Hematopoietic multipotent progenitor cell treated with erythropoietin and hydrocortisone succinate and interleukin-3 and kit ligand, for 6 days (in vitro differentiated cells): ENCODE measurements at regions not wholly inside any gene's neighbourhood (a gene's known extent, or its start where the extent isn't known, plus 50 kb on each side); places are given as distances from the start of the nearest gene placed in this dataset.

Source experiments
- DNase-seq: peaks from one replicate; pipeline ENCODE4 v3.0.0-alpha.2; 2015

DNA sequence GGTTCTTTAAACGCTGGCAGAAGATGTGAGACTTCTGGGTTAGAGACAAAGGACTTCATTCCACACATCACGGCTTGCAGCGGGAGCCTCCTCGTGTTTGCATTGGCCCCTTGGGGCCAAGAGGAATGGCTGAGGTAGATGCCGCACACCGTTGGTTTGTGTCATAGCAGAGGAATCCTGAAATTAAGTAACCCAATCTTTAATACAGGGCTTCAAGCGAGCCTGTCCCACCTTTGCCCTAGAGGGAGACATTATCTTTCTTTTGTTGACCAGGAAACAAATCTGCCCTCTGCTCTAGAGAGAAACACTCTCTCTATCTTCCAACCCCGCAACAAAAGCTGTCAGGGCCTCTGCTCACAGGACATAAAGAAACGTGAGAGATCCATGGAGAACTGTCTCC, 277.5 kb upstream of the ZFP64 start:
- no peak for DNase-seq

DNA sequence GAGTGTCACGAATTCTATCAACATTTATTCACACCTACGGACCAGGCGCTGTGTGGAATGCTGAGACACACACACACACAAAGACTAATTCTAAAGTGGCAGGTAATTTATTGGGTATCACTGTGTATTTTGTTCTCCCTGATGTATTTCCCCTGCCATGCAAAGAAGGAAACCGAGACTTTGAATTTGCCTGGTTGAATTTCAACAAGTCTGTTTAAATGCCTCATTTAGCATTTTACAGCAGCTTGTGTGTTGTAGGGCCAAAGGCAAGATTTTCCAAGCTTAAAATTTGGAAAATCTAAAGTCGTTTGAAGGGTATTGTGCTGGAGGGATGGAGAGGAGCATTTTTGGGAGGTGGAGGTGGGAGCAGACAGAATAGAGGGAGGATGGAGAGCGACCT, 274.4 kb upstream of the ZFP64 start:
- DNase-seq: no peak

DNA sequence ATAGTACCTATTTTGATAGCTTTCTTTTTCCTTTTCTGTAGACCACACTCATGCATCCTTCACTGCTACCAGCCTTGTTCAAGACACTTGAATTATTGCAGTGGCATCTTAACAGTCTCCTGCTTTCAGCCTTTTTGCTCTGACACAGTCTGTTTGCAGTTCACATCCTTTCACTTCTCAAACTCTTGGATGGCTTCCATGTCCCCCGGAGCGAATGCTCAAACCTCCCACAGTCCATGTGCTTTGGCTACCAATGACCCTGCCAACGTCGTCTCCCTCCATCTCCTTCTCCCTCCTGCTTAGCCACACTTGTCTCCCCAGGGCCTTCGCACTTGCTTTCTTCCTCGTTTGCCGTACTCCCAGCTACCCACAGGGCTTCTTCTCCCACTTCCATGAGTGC, 270.0 kb upstream of the ZFP64 start:
- no peak for DNase-seq

DNA sequence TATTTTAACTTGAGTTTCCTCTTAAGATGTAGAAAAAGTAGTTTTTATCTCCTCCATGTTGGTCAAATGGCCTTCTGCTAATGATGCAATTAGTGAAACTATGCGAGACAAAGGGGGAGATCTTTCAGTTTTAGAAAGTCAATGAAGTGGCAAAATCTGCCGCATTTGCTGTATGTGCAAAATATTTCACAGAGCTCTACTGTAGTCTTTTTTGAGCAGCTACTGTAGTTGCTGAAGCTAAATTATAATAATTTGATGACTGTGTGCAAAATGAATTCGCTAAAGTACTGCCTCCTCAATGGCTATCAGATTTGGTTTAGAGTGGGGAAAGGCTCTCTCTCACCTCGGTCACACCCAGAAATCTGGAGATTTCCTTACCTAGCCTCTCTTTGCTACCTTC, 267.6 kb upstream of the ZFP64 start:
- DNase-seq: no peak

DNA sequence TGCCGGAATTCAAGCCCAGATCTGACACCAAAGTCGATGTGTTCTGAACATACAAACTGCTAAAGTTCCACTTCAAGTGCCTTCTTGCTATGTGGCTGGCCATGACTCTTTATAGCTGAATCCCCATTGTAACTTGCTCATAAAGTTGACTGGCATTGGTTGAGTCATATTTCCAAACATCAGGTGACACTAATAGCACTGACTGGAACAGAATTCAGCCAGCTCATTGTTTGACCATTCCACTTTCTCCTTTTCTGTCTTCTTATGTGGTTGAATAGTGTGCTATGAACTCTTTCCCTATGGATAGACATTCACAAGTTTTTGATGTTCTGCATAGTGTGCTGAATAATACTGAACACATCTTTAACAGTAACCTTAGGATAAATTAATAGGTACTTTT, 266.2 kb upstream of the ZFP64 start:
- no peak for DNase-seq

DNA sequence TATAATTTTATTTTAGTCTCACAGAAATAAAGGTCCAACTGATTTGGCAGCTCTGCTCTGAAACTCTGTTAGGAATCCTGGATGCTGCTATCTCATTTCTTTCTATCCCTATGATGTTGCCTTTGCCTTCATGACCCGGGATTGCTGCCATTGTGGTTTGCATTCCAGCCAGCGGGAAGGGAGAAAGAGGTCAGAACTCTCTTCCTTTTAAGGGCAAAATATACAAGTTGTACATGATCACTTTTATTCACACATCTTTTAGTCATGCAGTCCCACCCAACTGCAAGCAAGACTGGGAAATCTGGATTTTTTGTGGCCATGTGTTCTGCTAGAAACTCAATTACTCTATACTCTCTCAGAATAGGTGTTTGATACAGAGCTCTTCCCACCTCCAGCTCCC, 263.1 kb upstream of the ZFP64 start:
- DNase-seq: no peak

DNA sequence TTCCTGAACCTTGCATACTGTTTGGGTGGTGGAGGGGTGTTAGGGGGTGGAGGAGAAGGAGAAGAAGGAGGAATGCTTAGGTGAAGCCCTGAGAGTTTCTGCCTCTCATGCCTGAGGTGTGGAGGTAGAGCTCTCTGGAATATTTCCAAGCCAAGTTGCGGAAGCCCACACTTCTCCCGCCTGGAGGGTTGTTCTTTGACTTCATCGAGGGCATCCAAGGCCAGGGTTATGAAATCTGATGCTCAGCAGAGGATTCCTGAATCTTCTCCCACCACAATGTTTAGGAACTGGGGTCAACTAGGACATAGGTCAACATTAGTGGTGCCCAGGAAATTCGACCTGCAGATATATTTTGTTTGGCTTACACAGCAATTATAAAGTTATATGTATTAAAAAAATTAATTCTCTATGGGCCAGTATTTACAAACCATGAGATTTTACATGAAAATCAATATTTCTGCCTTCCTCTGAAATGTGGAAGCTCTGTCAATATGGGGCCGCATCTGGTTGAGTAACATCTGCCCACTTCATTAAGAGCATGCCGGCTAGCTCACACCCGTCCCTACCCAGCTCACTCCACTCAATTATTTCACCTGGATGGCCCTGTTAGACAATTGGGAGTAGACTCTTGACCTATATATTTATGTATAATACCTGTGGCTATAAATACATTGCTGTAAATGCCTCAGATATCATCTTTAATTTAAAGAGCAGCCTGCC, 257.1 kb upstream of the ZFP64 start:
- no peak for DNase-seq

DNA sequence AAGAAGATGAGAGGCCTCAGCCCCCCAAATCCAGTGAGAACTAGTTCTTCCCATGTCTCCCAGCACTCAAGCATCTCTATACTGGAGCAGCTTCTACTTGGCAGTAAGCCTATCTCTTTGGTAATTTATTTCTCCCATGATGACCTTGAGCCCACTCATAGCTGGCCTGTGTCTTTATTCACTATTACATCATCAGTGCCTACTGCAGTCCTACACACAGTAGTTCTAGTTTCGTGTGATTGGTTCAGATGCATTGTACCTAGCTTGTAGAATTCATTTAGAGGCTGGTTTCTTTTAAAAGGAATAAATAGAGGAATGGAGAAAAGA, 255.6 kb upstream of the ZFP64 start:
- no peak for DNase-seq

DNA sequence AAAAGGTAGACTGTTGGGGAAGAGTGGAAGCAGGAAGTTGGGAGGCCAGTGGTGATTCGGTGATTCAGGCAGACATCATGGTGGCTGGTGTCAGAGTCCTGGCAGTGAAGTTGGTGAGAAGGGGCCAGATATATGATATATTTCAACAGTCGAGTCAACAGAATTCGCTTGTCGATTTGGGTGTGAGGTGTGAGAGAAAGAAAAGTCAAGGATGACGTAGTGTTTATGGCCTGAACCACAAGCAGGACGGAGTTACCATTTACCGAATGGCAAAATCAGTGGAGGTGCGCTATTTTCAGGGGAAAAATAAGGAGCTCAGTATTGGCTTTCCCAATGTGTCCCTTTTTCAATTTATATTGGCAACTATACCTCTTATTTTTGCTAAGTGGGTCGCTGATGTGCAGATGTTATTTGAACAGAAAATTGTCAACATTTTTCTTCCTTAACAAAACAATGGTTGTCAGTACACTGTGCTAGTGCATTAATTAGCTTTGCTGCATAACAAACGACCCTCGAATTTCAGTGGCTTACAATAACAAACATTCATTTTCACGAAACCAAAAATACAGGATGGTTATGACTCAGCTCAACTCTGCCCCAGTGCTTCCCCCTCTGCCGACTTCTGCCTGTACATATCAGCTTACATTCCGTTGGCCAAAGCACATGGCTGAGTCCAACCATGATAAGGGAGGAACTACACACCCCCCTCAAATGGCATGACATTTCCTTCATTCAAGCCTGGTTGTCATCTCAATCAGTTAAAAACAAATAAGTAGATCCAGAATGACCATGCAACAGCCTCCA, 255.0 kb upstream of the ZFP64 start:
- no peak for DNase-seq

DNA sequence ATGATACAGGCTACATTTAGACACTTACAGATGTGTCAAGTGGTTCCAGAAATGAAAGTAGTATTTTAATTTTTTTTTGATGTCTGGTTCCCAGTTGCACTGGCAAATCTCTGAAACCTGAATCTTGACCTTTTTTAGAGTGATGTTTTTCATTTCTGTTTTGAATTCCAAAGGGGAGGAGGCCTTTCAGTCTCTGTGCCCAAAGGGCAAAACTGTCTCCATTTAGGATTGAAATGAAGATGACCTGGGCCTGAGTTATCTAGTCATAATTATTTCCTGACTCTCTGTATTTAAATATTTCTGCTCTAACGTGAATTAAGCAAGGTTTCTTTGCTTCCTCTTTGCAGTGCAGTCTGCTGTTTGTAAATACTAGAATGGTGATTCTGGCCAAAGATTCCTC, 252.9 kb upstream of the ZFP64 start:
- no peak for DNase-seq

DNA sequence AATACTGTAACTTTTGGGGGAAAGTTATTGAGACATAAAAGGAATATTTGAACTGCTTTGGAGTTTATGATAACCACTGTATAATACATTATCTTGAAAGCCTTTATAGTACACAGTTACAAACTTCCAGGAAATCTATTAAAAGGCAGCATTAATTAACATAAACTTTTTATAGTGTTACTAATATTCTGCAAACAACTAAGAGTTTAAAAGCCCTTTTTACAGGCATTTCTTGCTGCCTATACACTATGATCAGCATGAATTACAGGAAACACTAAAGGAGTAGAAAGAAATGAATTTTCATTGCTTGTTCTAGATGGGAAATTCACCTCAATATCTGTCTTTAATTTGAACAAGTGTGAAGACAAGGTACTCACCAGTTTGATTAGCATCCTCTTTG, 252.3 kb upstream of the ZFP64 start:
- DNase-seq: no peak

DNA sequence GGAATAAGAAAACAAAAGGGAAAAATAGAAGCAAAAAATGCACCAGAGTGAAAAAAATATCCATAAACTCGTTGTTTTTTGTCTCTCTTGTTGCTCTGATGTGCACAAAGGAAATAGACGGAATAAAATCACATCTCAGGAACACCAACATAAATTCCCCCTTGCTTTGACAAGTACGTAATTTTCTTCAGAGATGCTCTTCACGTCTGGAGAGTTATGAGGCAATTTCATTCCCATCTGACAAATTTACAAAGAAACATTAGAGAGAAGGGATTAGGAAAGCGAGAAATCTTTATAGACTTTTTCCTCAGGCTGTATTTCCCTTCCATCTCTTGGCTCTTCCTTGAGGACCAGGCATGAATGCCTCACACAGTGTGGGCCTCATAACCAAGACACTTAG, 250.1 kb upstream of the ZFP64 start:
- no peak for DNase-seq

DNA sequence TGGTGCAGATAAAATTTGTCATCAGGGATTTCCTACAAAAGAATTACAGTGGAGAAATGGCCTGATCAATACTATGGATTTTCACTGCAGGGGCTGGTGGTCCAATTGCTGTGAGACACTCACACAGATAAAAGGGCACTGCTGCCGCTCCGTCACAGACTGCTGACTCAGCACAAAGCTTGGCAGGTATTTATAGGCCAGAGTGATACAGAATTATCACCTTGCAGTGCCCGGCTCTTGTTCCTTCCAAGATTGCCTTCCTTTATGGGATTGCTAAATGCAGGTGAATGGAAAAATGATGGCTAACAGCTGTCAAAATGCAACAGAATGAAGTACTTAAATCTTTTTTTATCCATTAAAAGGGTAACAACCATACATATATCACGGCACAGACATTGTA, 247.8 kb upstream of the ZFP64 start:
- DNase-seq: no peak

DNA sequence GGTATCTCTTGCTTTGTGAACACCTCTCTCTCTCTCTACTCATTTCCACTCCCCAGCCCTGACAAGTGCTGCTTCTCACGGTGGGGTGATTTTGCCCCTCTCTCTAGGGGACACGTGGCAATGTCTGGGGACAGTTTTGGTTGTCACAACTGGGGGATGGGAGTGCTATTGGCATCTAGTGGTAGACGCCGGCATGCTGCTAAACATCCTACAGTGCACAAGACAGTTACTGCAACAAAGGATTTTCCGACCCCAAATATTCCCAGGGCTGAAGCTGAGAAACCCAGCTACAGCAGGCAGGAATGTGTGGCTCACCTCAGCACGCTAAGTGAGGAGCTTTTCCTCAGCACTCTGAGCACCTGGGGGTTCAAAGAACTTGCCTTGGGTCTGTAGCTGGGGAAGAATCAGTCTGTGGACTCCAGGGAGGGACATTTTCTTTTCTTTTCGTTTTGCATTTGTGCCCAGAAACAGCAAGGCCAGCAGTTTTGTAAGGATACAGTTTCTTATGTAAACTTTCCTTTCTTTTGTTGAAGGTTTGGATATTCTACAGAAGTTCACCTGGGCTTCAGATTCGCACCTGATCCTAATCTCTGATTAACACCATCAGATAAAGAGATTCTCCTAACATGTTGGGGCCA, 246.9 kb upstream of the ZFP64 start:
- no peak for DNase-seq

DNA sequence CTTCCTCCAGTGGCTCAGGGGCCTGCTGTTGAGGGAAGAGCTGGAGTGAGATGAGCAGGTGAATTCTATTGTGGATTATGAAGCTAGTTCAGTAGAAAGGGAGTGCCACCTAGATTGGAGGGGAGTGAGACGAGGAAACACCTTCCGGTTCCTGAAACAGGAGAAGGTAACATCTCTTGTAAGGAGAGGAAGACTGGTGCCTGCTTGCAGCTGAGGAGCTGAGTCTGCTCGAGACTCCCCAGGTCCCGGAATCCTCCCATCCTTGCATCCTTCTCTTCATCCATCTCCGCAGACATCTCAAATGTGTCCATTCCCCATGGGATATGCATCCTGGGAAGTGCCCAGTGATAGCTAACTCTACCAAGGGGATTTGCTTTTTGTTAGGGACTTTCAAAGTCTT, 242.9 kb upstream of the ZFP64 start:
- DNase-seq: no peak

DNA sequence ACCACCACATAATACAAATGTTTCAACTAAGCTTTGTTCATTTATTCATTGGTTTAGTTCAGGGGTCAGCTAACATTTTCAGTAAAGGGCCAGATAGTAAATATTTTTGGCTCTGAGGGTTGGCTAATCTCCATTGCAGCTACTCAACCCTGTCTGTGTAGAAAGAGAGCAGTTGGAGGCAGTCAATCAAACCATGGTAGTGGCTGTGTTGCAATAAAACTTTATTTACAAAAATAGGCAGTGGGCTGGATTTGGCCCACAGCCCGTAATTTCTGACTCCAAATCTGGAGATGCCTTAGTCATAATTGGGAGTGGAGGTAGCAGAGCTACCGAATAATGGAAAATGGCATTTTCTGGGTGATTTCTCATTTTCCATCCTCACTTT, 242.5 kb upstream of the ZFP64 start:
- no peak for DNase-seq

DNA sequence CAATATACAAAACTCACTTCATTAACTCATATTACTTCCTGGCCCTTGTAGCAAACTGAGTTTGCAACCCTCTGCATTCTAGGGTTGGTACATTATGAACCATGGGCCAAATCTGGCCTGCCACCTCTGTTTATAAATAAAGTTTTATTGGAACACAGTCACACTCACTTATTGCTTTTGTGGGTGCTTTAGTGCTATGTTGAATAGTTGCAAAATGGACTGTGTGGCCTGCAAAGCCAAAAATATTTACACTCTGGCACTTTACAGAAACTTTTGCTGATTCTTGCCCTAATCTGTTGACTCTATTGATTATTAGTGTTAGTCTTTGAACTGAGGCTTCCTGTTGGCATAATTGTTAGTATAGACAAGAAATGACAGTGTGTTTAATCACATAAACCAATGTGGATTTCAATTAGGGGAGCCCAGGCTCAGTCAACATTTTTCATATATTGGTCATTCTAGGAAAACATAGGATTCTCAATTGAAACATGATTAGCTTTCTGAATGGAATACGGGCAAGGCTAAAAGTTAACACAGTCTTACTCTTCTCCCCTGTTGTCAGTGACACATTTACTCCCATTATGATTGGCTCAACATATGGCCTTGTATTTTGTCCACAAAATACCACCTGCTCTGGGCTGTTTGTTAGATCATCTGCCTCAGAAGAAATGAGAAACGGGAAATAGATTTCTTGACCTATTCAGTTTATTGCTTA, 241.9 kb upstream of the ZFP64 start:
- DNase-seq: no peak

DNA sequence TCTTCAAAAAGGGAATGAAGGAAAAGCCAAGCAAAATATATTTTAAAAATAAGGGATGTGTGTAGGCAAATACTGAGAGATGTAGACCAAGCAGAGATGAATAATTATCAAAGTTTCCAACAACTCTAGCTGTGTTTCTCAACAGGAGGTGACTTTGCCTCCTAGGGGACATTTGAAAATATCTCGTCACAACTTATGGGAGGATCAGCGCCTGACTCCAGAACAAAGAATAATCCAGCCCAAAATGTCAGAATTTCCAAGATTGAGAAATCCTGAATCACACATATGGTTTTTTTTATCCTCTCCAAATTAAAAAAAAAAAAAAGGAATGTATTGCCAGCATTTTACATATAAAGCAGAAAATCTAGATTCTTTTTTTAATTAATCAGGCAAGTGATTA, 241.2 kb upstream of the ZFP64 start:
- no peak for DNase-seq

DNA sequence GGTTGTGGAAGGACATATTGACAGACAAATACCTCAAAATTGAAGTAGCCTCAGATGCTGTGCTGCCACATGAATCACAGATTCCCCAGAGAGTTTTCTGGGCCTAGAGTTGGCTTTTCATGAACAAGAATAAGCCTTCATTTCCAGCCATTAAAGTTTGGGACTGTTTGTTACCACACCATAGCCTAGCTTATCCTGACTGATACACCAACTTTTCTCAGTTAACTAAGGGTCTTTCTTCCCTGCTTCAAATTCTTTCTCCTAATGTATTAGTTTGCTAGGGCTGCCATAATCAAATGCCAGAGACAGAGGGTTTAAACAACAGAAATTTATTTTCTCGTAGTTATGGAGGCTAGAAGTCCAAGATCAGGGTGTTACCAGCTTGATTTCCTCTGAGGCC, 237.4 kb upstream of the ZFP64 start:
- DNase-seq: no peak

DNA sequence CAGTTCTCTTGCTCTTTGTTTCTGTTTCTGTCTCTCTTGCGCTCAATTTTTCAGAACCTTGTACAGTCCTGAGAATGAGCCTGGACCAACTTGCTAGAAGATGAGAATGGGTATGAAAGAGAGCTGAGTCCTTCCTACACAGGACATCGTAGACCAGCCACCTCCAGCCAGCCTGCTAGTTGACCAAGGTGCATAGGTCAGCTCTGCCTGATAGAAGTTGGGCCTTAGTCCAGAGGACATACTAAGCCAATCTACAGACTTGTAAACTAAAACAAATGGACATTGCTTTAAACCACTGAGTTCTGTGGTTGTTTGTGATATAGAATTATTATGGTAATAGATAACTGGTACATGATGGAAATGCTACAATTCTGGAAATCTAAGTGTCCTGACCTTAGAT, 236.4 kb upstream of the ZFP64 start:
- DNase-seq: no peak

DNA sequence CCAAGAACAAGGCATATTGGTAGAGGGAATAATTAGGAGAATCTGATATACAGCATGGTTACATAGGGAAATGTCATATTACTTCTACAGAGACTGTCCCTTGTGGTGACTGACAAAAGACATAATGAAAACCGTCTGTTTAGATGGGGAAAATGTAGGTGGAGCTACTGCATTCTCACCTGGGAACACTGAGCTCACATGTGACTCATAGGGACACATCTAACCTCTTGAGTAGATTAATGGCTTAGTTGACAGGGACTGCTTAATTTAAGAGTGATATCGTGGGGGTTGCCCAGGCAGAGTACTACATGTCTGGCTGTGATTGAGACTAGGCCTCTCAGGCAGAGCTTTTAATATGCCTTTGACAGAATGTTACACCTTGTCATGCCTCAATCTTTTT, 235.3 kb upstream of the ZFP64 start:
- DNase-seq: no peak

DNA sequence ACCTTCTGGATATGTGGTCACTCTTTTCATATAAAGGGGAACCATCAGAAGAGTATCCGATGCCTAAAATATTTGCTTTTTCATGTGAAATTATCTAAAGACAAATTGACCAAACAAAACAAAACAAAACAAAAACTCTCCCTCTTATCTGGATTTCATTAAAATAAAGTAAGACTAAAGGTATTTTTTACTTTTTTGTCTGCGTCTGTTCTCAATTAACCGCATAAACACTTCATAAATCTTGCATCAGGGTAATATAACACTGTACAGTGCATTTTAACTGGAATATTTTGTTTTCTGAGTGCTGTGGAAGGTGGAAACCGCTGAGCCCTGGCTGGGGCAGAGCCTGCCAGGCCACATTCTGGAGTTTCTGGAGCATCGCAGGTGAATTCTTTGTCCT, 234.1 kb upstream of the ZFP64 start:
- no peak for DNase-seq

DNA sequence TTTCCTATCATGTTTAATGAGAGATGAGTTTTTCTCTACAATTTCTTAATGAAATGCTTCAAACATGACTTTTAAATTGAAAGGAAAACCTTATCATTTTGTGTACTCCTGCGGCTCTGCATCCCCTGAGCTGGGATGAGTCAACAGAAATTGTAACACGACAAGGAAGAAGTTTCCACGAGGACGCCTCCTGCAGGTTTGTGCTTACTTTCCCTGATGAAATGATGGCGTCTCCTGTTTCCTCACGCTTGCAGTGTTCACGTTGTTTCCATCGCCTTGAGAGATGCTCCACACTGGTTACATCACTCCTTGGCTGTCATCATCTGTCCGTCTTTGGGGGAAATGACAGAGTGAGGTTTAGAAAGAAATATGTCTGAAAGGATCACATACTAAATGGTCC, 233.7 kb upstream of the ZFP64 start:
- DNase-seq: no peak
